CD4-positive, alpha-beta T cell treated with Interleukin-21 for 1 hour (primary cell): ENCODE measurements at regions not wholly inside any gene's neighbourhood (a gene's known extent, or its start where the extent isn't known, plus 50 kb on each side); places are given as distances from the start of the nearest gene placed in this dataset.
"Not testable (repeated sequence)": the region's sequence is repeated elsewhere in the genome, so short reads cannot be mapped to it uniquely, and the experiment has no call there.

Source experiments
- DNase-seq: peaks from one replicate; pipeline ENCODE4 v3.0.0-alpha.2; 2020

DNA sequence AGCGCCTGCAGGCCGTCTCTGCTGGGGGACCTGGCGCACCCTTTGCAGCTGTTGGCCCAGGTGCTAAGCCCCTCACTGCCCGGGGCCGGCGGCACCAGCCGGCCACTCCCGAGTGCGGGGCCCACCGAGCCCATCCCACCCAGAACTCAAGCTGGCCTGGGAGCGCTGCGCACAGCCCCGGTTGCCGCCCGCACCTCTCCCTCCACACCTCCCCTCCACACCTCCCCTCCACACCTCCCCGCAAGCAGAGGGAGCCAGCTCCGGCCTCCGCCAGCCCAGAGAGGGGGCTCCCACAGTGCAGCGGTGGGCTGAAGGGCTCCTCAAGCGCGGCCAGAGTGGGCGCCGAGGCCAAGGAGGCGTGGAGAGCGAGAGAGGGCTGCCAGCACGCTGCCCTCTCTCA is 177.8 kb upstream of the KAZN start:
- DNase-seq, result no peak

- DNase-seq, result no peak
Observed at GRCh38 chr1:14421295-14421976, 177.0 kb upstream of the KAZN start.

DNA sequence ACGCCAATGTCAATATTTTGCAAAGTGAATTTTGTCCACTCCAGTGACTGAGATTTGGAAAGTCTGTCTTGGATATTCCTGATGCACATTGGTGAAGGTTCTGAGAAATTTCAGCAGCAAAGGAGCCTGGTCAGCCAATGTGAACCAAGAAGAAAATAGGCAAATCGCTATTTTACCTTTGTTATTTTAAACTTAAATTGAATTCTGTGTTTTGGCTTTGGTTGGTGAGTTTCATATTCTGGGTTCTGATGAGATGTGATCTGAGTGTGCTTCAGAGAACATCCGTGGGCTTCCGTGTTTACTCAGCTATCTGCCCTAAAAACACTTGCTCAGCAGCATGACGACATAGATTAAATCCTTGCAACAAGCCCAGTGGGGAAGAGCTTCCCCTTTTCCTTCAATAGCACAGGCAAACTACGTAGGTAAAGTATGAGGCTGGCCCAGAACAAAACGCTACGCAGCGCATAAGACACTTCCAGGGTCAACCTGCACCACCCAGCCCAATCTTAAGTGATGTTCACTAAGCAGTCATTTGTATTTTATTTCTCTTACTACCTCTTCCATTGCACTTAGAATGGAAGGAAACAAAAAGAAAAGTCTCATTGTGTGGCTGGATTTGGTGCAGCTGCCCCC is 176.4 kb upstream of the KAZN start:
- DNase-seq, result no peak

DNA sequence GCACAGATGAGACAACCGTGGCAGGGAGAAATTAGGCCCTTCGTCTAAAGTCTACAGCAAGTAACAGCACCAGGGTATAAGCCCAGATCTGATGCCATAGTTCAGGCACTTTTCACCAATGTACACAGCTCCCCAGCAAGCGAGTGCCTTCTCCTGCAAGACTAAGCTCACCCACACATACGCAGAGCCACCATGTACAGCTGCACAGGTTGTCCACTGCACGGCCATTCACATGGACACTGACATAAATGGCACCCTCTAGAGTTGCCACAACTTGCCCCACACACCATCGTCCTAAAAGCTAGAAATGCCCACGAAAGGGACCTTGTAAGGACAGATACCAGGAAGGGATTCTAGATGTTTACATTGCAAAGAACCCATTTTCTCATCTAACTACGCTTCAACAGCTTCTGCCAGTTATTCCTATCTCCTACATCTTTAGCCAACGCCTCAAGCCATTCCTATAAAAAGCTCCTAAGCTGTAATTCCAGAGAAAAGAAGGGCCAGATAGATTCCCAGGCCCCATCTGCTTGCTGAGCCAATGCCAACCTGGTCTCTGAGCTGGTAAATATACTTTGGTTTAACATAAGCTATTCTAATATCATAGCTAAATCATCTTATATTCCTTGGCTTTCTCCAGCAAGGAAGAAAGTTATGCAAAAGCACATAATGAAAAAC is 174.0 kb upstream of the KAZN start:
- no peak for DNase-seq

DNA sequence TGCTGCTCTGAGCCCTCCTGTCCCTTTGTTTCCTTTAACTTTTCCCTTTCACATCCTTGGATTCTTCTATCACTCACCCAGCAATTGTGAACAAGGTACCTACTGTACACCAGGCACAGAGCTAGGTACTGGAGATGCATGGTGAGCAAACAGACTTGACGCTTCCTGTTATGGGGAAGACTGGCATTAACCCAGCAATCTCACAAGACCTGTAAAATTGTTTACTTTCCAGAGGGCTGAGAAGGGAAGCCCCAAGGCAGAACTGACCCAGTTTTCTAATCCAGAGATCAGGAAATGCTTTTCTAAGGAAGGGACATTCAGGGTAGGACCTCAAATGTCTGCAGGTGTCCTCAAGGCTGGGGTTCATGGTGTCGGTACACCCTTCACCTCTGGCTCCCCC is 171.6 kb upstream of the KAZN start:
- DNase-seq, result no peak

DNA sequence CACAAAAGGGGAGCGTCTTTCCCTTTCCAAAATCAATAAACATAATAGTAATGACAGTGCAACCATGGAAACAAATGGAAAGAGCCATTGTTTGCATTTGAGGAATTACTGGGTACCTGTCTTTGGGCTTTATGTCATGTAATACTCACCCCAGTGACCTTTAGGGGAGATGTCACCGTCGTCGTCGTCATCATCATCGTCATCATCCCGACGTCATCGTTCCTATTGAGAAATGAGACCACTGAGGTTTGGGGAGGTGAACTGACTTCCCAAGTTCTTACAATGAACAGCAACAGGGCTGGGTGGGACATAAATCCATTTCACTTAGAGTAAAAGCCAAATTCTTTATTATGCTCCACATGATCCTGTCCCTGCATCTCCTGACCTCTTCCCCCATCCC is 168.9 kb upstream of the KAZN start:
- no peak for DNase-seq

- DNase-seq, result not testable (repeated sequence)
Observed at GRCh38 chr1:14432728-14433127, 165.8 kb upstream of the KAZN start.

GRCh38 chr1:14435368-14436023 is 163.0 kb upstream of the KAZN start:
- no peak for DNase-seq

GRCh38 chr1:14437417-14437918 is 161.0 kb upstream of the KAZN start:
- no peak for DNase-seq

DNA sequence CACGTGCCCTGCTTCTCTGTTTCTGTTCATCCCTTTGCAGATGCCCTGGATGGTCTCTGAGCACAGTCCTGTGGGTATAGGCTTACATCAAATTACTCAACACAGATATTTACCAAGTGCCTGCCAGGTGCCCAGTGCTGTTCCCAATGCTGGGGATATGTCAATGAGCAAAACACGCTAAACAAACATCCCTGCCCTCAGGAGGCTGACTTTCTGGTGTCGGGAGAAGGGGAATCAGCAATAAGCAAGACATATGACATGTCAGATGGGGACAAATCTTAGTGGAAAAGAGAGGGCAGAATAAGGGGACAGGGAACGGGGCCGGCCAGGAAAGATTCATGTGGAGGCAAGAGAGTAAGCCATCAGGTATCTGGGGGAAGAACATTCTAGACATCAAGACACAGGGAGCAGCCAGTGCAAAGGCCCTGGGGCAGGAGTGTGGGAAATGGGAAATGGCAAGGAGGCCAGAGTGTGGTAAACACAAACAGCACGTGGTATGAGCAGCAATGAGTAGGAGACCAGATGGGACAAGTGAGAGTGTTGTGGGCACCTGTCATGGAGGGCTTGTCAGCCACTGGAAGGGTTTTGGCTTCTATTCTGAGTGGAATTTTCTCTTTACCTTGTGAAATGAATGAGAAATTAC is 160.2 kb upstream of the KAZN start:
- DNase-seq, result no peak

DNA sequence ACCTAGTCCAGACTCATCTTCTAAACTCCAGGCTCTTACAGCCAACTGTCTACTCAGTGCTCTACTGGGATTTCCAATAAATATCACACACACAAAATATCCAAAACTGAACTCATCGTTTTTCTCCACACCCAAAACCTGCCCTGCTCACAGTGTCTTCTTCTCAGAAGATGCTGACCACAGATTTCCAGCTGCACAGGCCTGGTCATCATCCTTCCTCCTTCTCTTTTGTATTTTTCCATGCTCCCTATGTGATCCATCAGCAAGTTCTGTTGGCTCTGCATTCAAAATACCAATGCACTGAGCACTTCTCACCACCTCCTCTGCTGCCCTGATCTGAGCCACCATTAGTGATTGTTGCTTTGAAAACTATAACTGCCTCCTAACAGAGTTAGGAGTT is 159.5 kb upstream of the KAZN start:
- DNase-seq, result no peak

GRCh38 chr1:14440166-14440565 is 158.3 kb upstream of the KAZN start:
- DNase-seq, result no peak

DNA sequence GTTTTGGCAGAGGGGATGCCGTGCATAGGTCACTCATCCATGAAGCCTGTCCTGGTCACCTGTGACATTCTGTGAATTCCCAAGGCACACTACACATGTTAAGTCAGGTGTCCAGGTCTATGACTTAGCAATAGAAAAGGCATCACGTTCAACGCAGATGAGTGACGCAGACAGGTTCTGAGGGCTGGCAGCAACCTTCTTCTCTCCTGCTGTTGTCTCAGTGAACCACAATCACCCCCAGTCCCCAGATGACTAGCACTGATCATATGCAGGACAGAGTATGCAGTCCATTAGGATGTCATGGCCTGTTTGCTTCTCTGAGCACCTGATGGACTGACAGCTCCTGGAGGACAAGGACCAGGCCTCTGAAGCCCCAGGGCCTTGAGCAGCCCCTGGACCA is 157.8 kb upstream of the KAZN start:
- DNase-seq, result no peak

GRCh38 chr1:14441302-14441741 is 157.2 kb upstream of the KAZN start:
- no peak for DNase-seq

DNA sequence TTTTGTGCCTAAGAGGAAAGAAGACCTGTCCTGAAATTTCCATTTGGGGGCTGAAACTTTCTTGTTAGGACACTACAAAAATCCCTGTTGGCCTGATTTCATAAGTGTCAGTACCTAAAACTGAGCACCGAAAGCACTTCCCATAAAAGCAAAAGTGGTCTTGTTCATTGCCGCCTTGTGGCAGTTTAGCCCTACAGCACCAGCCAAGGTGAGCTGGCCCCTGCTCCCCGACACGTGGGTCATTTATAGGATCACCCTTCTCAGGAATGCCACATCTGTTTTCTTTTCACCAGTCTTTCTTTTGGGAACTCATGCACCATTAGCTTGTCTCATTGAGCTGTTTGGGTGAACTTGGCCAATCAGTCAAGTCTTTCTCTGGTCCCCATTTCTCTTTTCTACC is 155.8 kb upstream of the KAZN start:
- no peak for DNase-seq

GRCh38 chr1:14443164-14443787 is 155.2 kb upstream of the KAZN start:
- DNase-seq, result no peak

DNA sequence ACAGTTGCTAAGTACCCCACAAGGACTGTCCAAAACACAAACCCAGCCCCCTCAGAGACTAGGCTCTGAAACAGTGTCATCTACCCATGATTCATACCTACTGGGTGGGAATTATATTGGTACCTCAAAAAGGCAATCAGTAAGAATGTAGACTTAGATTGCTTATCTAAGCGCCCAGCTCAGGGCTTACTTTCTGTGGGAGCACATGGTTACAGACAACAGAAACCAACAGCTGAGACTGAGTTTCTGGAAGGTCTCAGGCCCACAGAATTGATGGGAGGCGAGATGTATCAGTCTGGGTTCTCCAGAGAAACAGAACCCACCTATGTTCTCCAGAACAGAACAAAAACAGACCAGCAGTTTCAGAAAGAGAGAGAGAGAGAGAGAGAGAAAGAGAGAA is 147.3 kb upstream of the KAZN start:
- DNase-seq, result no peak

- DNase-seq, result no peak
Observed at GRCh38 chr1:14452551-14452950, 145.9 kb upstream of the KAZN start.

DNA sequence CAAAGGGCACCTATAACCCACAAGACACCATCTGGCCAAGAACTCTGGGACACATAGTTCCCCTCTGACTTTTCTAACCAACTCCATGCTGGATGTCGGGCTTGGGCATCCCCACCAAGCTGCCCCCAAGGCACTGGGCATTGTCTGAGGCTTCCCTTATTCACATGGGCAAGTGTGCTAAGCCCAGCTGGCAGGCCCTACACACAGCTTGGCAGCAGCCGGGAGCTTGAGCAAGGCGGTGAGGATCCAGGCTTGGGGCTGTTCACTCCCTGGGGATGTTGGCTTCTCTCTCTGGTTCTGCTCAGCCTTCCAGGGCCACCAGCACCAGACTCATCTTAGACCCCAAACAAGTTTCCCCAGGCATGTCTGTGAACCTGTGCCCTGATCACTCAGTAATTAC is 138.3 kb upstream of the KAZN start:
- DNase-seq, result no peak

- DNase-seq, result no peak
Observed at GRCh38 chr1:14462851-14463250, 135.6 kb upstream of the KAZN start.

GRCh38 chr1:14466006-14466405 is 132.5 kb upstream of the KAZN start:
- DNase-seq, result no peak

GRCh38 chr1:14467112-14467511 is 131.4 kb upstream of the KAZN start:
- DNase-seq, result no peak

DNA sequence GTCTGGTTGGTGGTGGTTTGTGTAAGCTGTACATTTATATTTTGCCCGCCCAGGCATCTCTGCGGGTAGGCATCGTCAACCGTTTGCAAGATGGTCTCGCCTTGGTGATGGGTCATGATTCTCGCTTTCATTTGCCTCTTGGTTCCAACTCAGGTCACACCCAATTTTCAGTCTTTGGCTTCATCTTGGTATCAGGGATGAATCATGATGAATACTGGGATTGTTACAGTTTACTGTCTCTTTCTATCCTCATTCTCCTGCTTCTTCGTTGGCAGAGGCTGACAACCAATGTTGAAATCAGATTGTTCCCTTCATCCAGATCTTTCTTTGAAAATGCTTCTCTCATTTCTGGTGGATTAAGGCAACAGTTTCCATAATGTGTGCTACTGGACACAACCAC is 129.7 kb upstream of the KAZN start:
- DNase-seq, result no peak
